Right lobe of liver (tissue), 6 donors: ENCODE measurements at regions not wholly inside any gene's neighbourhood (a gene's known extent, or its start where the extent isn't known, plus 50 kb on each side); places are given as distances from the start of the nearest gene placed in this dataset.

Source experiments
- ATAC-seq, 4 donors: fragments of 200-7000 bp; cut with Tn5 transposase; one replicate each; pipeline ENCODE4 v1.9.1; 2020; ENCODE audit warnings: mild to moderate bottlenecking in 4 of 4, moderate library complexity in 4 of 4
- DNase-seq, 3 donors: peaks; one replicate each; pipeline ENCODE4 v3.0.0-alpha.2; 2020
- H3K27ac ChIP-seq, 3 donors: fragments of 200-600 bp; one replicate each; pipeline ENCODE4 v1.8.0; 2022
- H3K27me3 ChIP-seq, 2 donors: fragments of 200-600 bp; one replicate each; pipeline ENCODE4 v1.8.0; 2022
- H3K36me3 ChIP-seq, 4 donors: fragments of 200-600 bp; sonication (generic) in 1 of 4; one replicate each; pipeline versions ENCODE4 v1.5.1 to v1.8.0; 2017 to 2022; ENCODE audit warnings: control low read depth in 1 of 4
- H3K4me1 ChIP-seq, 4 donors: fragments of 200-600 bp; sonication (generic) in 1 of 4; one replicate each; pipeline versions ENCODE4 v1.5.1 to v1.8.0; 2017 to 2022; ENCODE audit warnings: control low read depth in 1 of 4
- H3K4me3 ChIP-seq, 3 donors: fragments of 200-600 bp; one replicate each; pipeline ENCODE4 v1.8.0; 2022
- H3K9me3 ChIP-seq, 4 donors: fragments of 200-600 bp; sonication (generic) in 1 of 4; one replicate each; pipeline versions ENCODE4 v1.5.1 to v1.8.0; 2017 to 2022; ENCODE audit warnings: control low read depth in 1 of 4
- CTCF ChIP-seq, 4 donors: fragments of 200-600 bp in 3 of 4; fragments of 450-650 bp in 1 of 4; IDR thresholded peaks; one replicate each; pipeline versions ENCODE4 v1.5.1 to v1.8.0; 2016 to 2022; ENCODE audit warnings: antibody characterized with exemption in 4 of 4, mild to moderate bottlenecking in 2 of 4
- POLR2A ChIP-seq: fragments of 450-650 bp; IDR thresholded peaks from one replicate; pipeline ENCODE4 v1.6.1; 2017; ENCODE audit warnings: antibody characterized with exemption, mild to moderate bottlenecking
- WGBS: methylation state at CpG from one replicate; pipeline ENCODE4 v1.1.6; 2018; ENCODE audit warnings: low coverage, low lambda C conversion rate; ENCODE audit not compliant: insufficient coverage; ENCODE audit errors: missing lambda C conversion rate; 5-methylcytosine and 5-hydroxymethylcytosine counted together
- intact Hi-C, 2 donors: fragments of 100-400 bp; cut with DNase I; formaldehyde crosslinking; loops; one replicate each; pipeline versions ENCODE4 v1.11.2 to v1.14.1; 2022
- donor health status: DM: no; HTN: yes; CAD: no.
- donor health status: DM: no; HTN: no; CAD: no.
- donor health status: DM: no; HTN: no; CAD: no.
- donor health status: DM: no; HTN: yes; CAD: no.
- donor health status: DM: no; HTN: yes; CAD: no.

GRCh38 chr14:43147485-43147884 lies 1359.6 kb downstream of the FSCB start:
- no peak for DNase-seq
- intact Hi-C loops, result no loop called here
- no peak overlapping the region for H3K27ac ChIP-seq
- TF ChIP-seq CTCF (IDR thresholded peaks at IDR 0.05), result no peak
- no peak for TF ChIP-seq POLR2A
- H3K4me3 ChIP-seq, result no peak overlapping the region
- H3K27me3 ChIP-seq, result no peaks in the 10 kb centered on the region
- no peaks in the 10 kb centered on the region for H3K9me3 ChIP-seq
- WGBS, result 73% methylated on average over 3 of the region's 3 CpGs
- no peaks in the 10 kb centered on the region for H3K4me1 ChIP-seq
- no peak for ATAC-seq
- H3K36me3 ChIP-seq, result no peaks in the 10 kb centered on the region

- no peak for TF ChIP-seq CTCF (IDR thresholded peaks at IDR 0.05)
- TF ChIP-seq POLR2A, result no peak
- no peaks in the 10 kb centered on the region for H3K4me1 ChIP-seq
- intact Hi-C loops, result no loop called here
- H3K9me3 ChIP-seq, result no peaks in the 10 kb centered on the region
- H3K27ac ChIP-seq, result no peak overlapping the region
- H3K36me3 ChIP-seq, result no peaks in the 10 kb centered on the region
- no peak overlapping the region for H3K4me3 ChIP-seq
- no peaks in the 10 kb centered on the region for H3K27me3 ChIP-seq
- DNase-seq, result no peak
- 69% methylated on average over 2 of the region's 2 CpGs for WGBS
- ATAC-seq, result no peak
Measured at GRCh38 chr14:43145361-43145760, 1361.7 kb downstream of the FSCB start.

GRCh38 chr14:43143106-43143505 lies 1364.0 kb downstream of the FSCB start:
- no peak for DNase-seq
- H3K4me1 ChIP-seq, result no peaks in the 10 kb centered on the region
- WGBS, result 66% methylated on average over 2 of the region's 2 CpGs

GRCh38 chr14:43141636-43142191 lies 1365.4 kb downstream of the FSCB start:
- Histone ChIP-seq H3K4me3 (no peak overlapping the region), H3K36me3 (no peaks in the 10 kb centered on the region), H3K4me1 (no peaks in the 10 kb centered on the region), H3K27me3 (no peaks in the 10 kb centered on the region), H3K27ac (no peak overlapping the region), H3K9me3 (no peaks in the 10 kb centered on the region)
- DNase-seq, result no peak
- 81% methylated on average over 14 of the region's 17 CpGs for WGBS
- ATAC-seq, result no peak
- intact Hi-C loops, result no loop called here
- no peak for TF ChIP-seq CTCF (IDR thresholded peaks at IDR 0.05)
- TF ChIP-seq POLR2A, result no peak

More at GRCh38 chr14:43143106-43143505, 1364.0 kb downstream of the FSCB start:
- Histone ChIP-seq H3K36me3 (no peaks in the 10 kb centered on the region), H3K27me3 (no peaks in the 10 kb centered on the region), H3K9me3 (no peaks in the 10 kb centered on the region), H3K4me3 (no peak overlapping the region), H3K27ac (no peak overlapping the region)
- TF ChIP-seq CTCF (IDR thresholded peaks at IDR 0.05) (no peak), POLR2A (no peak)
- intact Hi-C loops, result no loop called here
- no peak for ATAC-seq

- ATAC-seq (no peak), DNase-seq (no peak)
- H3K27ac ChIP-seq, result no peak overlapping the region
- H3K4me3 ChIP-seq, result no peak overlapping the region
- no peaks in the 10 kb centered on the region for H3K4me1 ChIP-seq
- no peaks in the 10 kb centered on the region for H3K36me3 ChIP-seq
- intact Hi-C loops, result no loop called here
- TF ChIP-seq CTCF (IDR thresholded peaks at IDR 0.05) (no peak), POLR2A (no peak)
- WGBS, result 36% methylated on average over 2 of the region's 2 CpGs
- no peaks in the 10 kb centered on the region for H3K9me3 ChIP-seq
- H3K27me3 ChIP-seq, result no peaks in the 10 kb centered on the region
Measured at GRCh38 chr14:43140453-43140852, 1366.6 kb downstream of the FSCB start.
